ENCODE measurements at regions not wholly inside any gene's neighbourhood (a gene's known extent, or its start where the extent isn't known, plus 50 kb on each side); places are given as distances from the start of the nearest gene placed in this dataset.
"Not testable (repeated sequence)": the region's sequence is repeated elsewhere in the genome, so short reads cannot be mapped to it uniquely, and the experiment has no call there.

- DNase-seq, result no peak
These were observed 269.5 kb downstream of the SEC61B start for GRCh38 chr9:99491408-99492158.

DNA sequence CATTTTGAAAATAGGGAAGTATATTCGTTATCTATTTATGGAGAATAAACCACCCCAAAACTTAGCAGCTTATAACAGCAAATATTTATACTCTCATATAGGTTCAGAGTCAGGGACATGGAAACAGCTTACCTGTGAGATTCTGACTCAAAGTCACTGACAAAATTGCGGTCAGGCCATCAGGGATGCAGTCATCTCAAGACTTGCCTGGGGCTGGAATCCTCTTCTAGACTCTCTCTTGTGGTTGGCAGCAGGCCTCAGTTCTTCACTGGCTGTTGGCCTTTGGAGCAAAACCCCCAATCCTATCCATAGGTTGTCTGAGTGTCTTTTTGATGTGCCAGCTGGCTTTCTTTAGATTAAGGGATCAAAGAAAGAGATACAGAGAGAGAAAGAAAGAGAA lies 275.6 kb downstream of the SEC61B start:
- no peak for DNase-seq

GRCh38 chr9:99498979-99499378 lies 276.9 kb downstream of the SEC61B start:
- not testable (repeated sequence) for DNase-seq

DNA sequence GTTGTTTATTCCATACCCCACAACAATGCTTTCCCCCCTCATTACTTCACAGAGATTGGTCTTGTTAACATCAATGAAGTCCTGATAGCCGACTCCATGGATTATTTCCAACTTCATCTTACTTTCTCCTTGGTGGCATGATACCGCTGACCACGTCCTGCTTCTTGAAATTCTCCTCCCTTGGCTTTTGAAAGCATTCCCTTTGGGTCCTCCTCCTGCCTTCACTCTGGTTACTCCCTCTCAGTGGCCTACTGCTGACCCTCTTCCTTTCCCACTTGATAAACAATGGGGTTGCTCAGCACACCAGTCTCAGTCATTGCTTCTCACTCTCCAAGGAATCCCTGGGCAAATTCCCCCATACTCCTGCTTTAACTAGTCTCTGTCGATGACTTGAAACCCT lies 283.9 kb downstream of the SEC61B start:
- no peak for DNase-seq

- no peak for DNase-seq
These were observed 284.8 kb downstream of the SEC61B start for GRCh38 chr9:99506747-99507348.

- DNase-seq, result no peak
These were observed 287.1 kb downstream of the SEC61B start for GRCh38 chr9:99509065-99509745.

DNA sequence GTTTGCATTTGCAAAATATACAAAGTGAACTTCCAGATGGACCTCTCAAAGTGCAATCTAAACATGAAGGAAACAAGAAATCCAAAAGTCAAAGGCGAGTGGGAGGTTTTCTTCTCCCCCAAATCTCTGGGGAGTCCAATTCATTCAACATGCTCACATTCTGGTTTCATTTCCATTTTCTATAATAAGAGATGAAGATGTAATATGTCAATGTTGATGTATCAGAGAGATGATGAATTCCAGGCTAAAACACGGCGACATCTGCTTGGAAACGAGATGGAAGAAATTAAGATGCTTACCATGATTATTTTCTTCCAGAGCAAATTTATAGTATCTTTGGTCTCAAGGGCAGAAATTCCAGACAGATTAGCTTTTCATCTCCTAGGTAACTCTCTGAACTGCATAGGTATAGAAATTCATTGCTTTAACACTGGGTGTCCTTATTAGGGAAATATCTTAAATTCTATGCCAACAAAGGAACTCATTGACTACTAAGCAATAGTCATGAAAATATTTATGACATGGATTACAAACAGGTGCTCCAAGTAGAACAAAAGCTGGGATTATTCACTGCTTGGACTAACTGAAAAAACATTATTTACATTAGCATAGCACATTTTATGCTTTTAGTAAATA lies 287.9 kb downstream of the SEC61B start:
- no peak for DNase-seq

GRCh38 chr9:99511723-99512122 lies 289.6 kb downstream of the SEC61B start:
- no peak for DNase-seq

DNA sequence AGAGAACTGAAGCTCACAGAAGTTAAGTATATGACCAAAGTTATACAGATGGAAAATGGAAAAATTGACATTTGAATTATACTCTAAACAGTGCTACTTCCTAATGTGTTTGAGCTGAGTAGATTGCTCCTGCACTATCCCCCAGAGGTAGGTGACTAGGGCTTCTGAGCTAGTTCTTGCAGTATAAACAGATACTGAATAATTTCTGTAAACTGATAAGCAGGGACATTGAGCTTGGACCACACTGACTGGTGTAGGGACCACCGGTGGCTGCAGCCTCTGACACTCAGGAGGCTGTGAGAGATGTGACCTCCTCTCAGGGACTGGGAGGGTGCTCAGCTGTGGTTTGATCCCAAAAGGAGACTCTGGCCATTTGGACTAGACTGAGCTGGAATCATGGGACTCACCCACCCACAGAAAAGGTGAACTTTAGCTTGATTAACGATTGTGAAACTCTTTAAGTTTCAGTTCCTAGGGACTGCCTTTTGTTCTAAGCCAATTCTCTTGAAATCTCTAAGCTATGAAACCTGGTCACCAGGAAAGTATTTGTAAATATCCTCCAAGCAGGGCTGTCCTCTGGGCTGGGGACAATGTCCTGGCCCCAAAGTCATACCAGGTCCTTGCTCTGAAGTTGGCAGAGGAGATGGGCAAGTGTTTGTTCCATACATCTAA lies 291.5 kb downstream of the SEC61B start:
- no peak for DNase-seq

- DNase-seq, result no peak
These were observed 293.0 kb downstream of the SEC61B start for GRCh38 chr9:99515093-99515492.

DNA sequence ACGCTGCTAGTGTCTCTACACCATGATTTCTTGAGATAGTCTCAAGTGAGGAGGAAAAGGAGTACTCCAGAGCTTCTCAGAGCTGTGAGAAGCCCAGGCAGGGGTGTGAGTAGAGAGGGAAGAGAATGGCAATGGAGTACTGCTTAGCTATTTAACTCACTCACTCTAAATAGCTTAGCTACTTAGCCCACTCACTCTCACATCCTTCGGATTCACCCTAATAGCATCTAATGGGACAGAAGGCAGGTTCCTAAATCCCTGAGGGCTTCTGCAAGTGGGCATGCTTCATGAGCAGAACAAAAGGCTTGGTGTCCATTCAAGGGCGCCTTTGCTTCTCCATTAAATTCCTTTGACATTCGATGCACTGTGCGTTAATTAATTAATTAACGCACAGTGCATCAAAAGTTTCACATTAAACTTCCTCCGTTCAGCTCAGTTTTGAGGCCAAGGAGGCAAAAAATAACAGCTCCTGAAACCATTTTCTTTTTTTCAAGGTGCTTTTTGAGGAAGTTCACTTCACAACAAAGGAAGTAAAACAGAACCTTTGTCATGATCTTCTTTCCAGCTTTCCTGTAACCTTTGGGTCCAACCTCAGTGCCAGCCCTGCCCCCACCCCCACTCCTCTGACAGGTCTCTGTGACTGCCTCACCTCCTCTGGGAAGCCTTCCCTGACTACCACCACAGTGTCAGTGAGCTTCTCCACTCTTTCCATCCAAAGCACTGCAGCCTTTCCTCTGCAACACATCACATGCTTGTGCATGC lies 294.0 kb downstream of the SEC61B start:
- no peak for DNase-seq

DNA sequence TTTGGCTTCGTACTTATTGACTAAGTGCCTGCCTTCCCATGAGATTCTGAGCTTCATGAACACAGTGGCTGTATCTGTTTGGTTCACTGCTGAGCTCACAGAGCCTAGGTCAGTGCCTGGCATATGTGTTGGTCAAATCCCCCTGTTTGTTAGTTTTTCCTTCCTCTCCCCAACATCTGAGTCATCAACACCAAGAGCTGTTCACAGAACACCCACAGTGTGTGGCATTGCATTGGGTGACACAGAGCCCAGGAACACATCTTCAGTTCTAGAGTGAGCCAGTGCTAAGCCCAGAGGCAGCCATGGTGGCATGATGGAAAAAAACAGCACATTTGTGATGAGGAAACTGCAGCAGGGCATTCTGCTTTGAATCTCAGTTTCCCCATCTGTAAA lies 294.6 kb downstream of the SEC61B start:
- no peak for DNase-seq

DNA sequence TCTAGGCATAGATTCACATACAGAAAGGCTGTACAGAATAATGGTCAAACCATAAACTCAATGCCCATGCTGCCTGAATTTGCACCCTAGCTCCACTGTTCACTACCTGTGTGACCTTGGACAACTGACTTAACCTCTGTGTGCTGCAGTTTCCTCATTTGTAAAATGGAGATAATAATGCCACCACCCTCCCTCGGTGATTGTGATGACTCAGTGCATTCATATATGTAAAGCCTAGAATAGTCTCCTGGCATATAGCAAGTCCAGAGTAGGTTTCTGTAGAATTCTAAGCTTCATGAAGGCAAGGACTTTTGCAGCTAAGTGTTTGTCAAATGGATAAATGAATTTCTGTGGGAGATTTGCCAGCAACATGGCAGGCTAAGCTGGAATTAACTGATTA lies 297.8 kb upstream of the NR4A3 start:
- no peak for DNase-seq

- DNase-seq, result no peak
These were observed 290.4 kb upstream of the NR4A3 start for GRCh38 chr9:99531313-99531712.

GRCh38 chr9:99533421-99533820 lies 288.3 kb upstream of the NR4A3 start:
- DNase-seq, result no peak

DNA sequence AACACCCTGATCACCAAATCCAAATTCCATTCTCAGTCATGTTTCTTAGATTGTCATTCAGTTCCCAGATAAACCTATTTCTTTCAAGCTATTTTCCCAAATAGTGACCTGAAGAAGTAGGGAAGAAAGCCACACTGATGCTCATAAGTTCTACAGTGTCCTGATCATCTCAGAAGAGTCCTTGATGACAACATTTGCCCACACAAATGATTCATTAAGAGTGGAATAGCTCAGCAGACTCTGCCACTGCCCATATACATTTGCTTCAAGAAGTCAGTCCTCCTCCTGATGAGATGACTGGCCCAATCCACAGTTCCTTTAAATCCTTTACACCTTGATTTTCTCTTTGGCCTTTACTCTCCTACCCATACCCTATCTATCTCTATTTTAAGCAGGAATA lies 283.7 kb upstream of the NR4A3 start:
- no peak for DNase-seq

- DNase-seq, result no peak
These were observed 277.2 kb upstream of the NR4A3 start for GRCh38 chr9:99544526-99544925.

- no peak for DNase-seq
These were observed 272.2 kb upstream of the NR4A3 start for GRCh38 chr9:99549441-99549840.

GRCh38 chr9:99555792-99556191 lies 265.9 kb upstream of the NR4A3 start:
- no peak for DNase-seq

DNA sequence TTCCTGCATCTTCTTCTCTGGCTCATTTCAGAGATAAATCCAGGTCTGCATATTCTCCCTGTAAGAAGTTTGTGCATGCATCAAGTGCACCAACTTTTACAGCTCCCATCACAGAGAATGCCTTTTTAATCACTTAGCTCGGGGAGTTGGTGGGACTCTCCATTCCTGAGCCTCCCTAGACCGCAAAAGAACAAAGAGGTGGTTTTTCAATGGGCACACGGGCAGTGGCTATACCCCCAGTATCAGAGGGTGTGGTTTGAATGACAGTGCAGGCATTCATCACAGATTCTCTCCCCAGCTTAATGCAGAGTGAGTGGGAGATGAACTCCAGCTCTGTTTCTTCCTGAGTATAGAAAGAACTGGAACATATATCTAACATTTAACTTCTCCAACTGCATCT lies 264.7 kb upstream of the NR4A3 start:
- no peak for DNase-seq

DNA sequence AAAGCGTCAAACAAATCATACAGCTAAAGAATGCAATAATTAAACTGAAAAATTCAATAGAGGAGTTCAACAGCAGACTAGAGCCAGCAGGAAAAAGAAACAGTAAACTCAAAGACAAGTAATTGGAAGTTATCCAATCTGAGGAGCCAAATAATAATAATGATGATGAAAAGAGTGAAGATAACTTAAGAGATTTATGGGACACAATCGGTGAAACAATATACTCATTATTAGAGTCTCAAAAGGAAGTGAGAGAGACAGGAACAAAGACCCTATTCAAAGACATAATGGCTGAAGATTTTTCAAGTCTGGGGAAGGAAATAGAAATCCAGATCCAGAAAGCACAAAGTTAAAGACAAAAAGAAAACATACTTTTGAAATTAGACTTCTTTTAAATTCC lies 263.9 kb upstream of the NR4A3 start:
- DNase-seq, result no peak

GRCh38 chr9:99559776-99560175 lies 261.9 kb upstream of the NR4A3 start:
- no peak for DNase-seq

DNA sequence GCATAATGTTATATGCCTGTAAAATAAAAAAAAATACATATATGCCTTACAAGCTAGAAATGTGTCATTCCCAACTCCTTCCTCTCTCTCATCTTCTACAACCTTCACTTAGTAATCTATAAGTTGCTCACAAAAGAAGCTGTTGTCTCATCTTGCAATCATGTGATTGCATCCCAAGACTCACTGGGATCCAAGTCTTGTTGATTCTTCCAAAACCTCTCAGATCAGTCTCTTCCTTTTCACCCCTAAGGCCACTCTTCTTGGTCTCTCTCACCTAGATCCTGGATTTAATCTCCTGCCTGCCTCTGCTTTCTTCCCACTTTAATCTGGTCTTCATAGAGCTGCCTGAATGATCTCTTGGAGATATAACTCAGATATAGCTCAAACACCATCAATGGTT lies 261.1 kb upstream of the NR4A3 start:
- no peak for DNase-seq

Measured in islet precursor cell (in vitro differentiated cells).